Activated T-cell treated with anti-CD3 and anti-CD28 coated beads, Interleukin-2, amount 50 U/mL, for 48 hours (primary cell): ENCODE measurements at regions not wholly inside any gene's neighbourhood (a gene's known extent, or its start where the extent isn't known, plus 50 kb on each side); places are given as distances from the start of the nearest gene placed in this dataset.
"Not testable (repeated sequence)": the region's sequence is repeated elsewhere in the genome, so short reads cannot be mapped to it uniquely, and the experiment has no call there.

Experiments
- DNase-seq, 2 experiments: peaks; one replicate each; pipeline ENCODE4 v3.0.0-alpha.2; 2020

GRCh38 chr5:89597878-89598277, 714.9 kb upstream of the MEF2C start:
- no peak for DNase-seq

- no peak for DNase-seq
These were observed 713.8 kb upstream of the MEF2C start for GRCh38 chr5:89596821-89597220.

GRCh38 chr5:89595056-89595455, 712.1 kb upstream of the MEF2C start:
- DNase-seq = no peak

GRCh38 chr5:89584339-89584956, 701.5 kb upstream of the MEF2C start:
- DNase-seq = no peak

- no peak for DNase-seq
These were observed 700.5 kb upstream of the MEF2C start for GRCh38 chr5:89583534-89583933.

GRCh38 chr5:89582768-89583339, 699.9 kb upstream of the MEF2C start:
- no peak for DNase-seq

- DNase-seq = no peak
These were observed 698.0 kb upstream of the MEF2C start for GRCh38 chr5:89580976-89581375.

GRCh38 chr5:89575319-89575718, 692.3 kb upstream of the MEF2C start:
- no peak for DNase-seq

GRCh38 chr5:89573345-89573744, 690.4 kb upstream of the MEF2C start:
- no peak for DNase-seq

- no peak for DNase-seq
These were observed 689.7 kb upstream of the MEF2C start for GRCh38 chr5:89572696-89573095.

GRCh38 chr5:89570557-89570956, 687.6 kb upstream of the MEF2C start:
- no peak for DNase-seq

- DNase-seq = no peak
These were observed 683.4 kb upstream of the MEF2C start for GRCh38 chr5:89566340-89566739.

GRCh38 chr5:89560696-89561095, 677.7 kb upstream of the MEF2C start:
- no peak for DNase-seq

- DNase-seq = no peak
These were observed 673.4 kb upstream of the MEF2C start for GRCh38 chr5:89556215-89556913.

- DNase-seq = no peak
These were observed 663.7 kb upstream of the MEF2C start for GRCh38 chr5:89546657-89547056.

GRCh38 chr5:89545626-89546025, 662.6 kb upstream of the MEF2C start:
- no peak for DNase-seq

GRCh38 chr5:89545076-89545475, 662.1 kb upstream of the MEF2C start:
- DNase-seq = no peak

- no peak for DNase-seq
These were observed 659.8 kb upstream of the MEF2C start for GRCh38 chr5:89542736-89543135.

- DNase-seq = no peak
These were observed 654.8 kb upstream of the MEF2C start for GRCh38 chr5:89537800-89538199.

GRCh38 chr5:89536020-89536419, 653.0 kb upstream of the MEF2C start:
- DNase-seq = no peak

- no peak for DNase-seq
These were observed 652.4 kb upstream of the MEF2C start for GRCh38 chr5:89535411-89535810.

GRCh38 chr5:89534331-89534730, 651.3 kb upstream of the MEF2C start:
- no peak for DNase-seq

- DNase-seq = no peak
These were observed 641.8 kb upstream of the MEF2C start for GRCh38 chr5:89524785-89525184.

GRCh38 chr5:89523867-89524266, 640.9 kb upstream of the MEF2C start:
- not testable (repeated sequence) for DNase-seq

- no peak for DNase-seq
These were observed 637.8 kb upstream of the MEF2C start for GRCh38 chr5:89520771-89521170.
